A172 (cell line): ENCODE measurements at regions not wholly inside any gene's neighbourhood (a gene's known extent, or its start where the extent isn't known, plus 50 kb on each side); places are given as distances from the start of the nearest gene placed in this dataset.
A peak's percentile ranks its signal among the peaks of the same experiment; 100 is the strongest.

Experiments used
- DNase-seq: peaks from one replicate; pipeline ENCODE4 v3.0.0-alpha.2; 2015; ENCODE audit warnings: low spot score

DNA sequence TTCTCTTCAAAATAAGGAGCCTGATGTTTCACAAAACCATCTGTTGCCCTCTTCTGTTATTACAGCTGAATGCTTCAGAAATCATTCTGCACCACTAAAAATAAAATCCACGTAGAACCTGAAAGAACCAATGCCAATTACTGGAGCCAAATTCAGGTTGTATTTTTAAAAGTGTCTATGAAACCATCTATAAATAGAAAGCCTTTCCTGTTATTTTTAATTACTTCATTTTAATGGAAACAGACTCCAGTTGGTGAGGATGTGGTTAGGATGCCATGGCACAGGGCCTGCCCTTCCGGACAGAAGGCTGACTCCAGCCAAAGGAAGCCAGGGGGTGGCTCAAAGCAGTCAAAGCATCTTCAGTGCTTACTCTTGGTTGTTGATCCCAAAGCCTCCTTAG is 119.8 kb downstream of the TENT4A start:
- peak; percentile 43 for DNase-seq

DNA sequence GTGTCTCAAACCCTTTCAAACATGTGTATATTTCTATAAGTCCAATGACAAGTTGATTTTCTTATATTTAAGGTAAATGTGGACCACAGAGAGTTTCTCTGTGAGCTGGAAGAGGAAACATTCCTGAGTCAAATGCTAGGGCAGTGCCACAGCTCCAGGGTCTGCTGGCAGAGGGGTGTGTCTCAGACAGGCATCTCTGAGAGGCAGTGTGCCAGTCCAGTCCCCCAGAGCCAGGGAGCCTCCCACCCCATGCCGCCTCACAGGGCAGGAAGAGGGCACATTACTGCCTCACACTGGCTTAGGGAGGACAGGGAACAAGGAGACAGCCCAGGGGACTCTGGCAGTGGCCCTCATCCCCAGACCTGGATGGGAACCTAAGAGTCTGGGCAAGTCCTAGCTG is 120.2 kb downstream of the TENT4A start:
- no peak for DNase-seq

DNA sequence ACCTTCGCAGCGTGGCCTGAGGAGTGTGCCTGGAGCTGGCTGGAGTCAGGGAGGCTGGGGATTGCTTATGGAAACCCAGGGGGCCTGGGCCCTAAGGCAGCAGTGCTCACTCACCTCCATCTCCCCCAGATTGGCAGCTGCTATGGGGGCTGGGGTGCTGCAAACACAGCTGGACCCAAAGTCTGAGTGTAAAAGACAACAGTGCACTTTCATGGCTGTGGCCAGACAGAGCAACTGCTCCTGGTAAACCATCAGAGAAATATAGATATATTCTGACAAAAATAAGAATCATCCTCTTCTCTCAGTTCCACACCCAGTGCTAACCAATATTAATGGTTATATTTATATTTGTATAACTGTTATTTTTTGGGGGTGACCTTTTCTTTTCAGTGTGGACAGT is 123.9 kb downstream of the TENT4A start:
- no peak for DNase-seq

DNA sequence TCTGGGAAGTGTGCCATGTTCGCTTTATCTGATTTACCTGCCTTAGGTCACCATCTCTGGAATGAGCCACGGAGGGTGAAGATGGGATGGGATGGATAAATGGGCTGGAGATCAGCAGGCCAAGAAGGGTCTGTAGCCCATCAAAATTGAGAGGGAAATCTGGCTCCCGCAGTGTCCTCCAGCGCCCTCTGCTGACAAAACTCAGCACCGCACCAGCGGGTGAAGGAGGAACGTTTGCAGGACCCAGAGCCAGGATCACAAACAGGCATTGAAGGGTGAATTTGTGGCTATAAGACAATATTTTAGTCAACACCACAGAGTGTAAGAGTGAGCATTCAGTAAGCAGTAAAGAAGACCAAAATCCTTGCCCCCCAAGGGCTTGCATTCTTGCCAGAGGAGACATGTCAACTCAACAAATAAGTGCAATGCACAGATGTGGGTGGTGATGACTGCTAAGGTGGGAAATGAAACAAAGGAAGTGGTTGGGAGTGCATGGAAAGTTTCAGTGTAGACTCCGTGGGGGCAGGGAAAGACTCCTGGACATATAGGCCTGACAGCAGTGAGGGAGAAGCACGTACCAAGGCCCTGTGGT is 124.4 kb downstream of the TENT4A start:
- no peak for DNase-seq

DNA sequence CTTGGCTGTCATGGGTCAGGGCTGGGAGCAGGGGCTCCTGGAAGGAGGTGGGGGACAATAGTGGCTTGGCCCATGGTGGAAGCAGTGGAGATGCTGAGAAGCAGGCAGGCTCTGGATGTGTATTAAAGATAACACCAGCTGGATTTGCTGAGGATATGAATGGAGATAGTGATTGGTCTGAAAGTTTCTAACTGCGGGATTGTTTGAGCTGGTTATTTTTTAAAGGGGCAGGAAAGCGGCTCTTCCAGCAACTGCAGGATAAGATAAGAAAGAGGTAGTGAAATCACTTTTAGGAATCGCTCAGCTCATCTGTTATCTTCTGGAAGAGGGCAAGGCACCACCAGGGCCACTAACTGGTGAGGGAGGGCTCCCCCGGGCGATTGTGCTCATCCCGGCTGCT is 125.5 kb downstream of the TENT4A start:
- no peak for DNase-seq

DNA sequence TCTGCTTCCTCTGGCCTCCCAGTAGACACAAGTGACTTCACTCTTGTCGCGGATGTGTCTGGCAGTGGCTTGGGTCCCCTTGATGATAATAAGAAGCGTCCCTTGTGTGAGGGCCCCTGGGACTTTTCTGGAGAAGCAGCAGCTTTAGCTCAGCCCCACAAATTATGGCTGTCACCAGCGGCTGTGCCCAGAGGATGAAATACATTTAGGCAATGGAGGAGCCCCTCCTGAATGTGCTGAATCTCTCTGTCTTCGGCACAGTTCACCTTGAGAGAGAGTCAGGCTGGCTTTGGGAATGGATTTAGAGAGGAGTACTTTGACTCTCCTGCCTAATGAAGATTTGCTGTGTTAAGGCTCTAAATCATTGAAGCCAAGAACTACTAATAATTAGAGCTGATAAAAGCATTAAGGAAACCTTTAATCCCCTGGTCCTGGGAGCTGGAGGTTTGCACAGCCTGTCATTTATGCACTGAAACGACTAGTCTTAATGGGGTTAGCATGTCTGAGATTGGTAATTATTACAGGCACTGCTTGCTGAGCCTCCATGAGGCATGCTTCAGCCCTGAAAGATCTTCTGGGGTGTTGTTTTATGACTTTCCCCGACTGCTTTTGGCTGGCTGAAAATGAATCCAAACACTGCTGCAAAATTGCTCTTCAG is 127.0 kb downstream of the TENT4A start:
- no peak for DNase-seq

DNA sequence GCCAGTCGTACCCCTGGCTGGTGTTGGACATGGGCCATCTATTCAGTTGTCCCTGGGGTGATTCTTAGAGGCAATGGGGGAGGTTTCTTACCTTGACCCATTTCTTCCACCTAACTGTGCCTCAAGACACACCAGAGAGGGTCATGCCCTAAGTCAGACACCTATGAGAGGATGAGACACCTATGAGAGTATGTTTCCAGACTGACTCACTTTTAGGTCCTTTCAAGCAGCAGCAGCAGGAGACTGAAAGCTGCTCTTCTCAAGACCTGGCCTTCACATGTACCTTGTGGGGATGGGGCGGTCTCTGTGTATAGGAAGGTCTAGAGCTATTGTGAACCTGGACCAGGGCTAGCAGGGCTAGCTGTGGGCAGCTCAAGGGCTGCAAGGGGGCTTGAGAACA is 130.1 kb downstream of the TENT4A start:
- DNase-seq = no peak

DNA sequence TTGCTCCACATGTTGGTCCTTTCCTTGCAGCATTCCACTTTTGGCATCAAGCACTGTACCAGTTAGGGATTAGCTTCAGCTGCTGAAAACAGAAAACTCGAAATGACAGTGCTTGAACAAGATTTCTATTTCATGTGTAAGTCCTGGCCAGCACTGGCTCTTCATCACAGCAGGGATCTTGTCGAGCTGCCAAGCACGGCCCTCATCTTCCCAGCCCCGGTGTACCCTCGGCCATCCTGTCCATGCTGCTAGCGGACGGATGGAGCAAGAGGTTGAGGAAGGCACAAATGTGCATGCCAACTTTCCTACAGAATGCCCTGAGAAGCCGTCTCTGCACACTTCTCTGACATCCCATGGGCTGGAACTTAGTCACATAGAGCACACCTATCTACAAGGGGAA is 130.6 kb downstream of the TENT4A start:
- DNase-seq = no peak

DNA sequence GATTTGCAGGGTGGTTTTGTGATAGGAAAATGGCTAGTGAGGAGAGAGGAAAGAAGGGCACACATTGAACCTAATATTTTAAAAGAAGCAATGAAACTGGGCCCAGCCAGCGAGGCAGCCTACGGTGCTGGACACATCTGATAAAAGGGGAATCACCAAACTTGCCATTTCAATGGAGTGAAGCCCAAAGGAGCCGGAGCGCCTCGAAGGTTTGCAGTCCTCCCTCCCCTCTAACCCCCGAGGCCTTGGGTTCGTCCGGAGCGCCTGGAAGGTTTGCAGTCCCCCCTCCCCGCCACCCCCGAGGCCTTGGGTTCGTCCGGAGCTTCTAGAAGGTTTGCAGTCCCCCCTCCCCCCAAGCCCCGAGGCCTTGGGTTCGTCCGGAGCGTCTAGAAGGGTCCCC is 132.6 kb downstream of the TENT4A start:
- no peak for DNase-seq

DNA sequence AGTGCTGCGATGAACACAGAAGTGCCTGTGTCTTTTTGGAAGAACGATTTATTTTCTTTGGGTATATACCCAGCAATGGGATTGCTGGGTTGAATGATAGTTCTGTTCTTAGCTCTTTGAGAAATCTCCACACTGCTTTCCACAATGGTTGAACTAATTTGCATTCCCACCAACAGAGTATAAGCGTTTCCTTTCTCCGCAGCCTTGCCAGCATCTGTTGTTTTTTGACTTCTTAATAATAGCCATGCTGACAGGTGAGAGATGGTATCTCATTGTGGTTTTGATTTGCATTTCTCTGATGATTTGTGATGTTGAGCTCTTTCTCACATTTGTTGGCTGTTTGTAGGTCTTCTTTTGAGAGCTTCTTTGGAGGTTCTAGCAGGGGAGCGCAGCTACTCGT is 134.6 kb downstream of the TENT4A start:
- DNase-seq = no peak

DNA sequence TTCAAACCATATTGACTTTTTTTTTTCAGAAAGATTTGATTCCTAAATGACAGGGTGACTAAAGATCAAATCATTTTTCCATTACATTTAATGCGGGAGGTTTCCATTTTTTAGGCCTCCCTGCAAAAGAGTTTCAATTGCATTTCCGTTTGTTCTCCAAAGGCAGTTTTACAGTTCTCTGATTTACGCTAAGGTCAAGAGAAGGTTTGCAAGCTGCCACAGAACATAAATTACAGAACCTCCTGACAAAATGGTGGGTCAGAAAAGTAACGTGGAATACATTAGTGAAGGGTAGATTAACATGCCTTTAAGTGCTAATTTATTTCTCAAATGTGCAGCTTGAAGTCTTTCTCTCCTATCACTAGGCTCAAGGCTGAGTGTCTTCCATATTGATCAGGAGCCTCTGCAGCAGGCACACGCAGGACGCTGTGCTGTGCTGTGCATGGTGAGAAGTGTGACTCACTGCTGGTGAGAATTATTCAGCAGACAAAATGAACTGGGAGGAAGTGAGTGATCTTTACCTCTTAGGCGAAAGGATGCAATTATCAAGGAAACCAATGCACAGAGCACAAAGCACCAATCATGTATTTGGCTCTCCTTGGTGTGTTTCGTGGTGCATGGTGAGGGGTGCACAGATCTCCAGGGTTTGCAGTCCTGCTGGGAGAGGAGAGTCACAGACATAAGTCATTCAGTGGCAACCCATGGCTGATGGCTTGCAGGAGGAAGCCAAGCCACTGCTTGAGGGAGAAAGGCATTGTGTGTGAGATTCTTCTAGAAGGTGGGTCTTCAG is 136.3 kb downstream of the TENT4A start:
- DNase-seq = no peak

DNA sequence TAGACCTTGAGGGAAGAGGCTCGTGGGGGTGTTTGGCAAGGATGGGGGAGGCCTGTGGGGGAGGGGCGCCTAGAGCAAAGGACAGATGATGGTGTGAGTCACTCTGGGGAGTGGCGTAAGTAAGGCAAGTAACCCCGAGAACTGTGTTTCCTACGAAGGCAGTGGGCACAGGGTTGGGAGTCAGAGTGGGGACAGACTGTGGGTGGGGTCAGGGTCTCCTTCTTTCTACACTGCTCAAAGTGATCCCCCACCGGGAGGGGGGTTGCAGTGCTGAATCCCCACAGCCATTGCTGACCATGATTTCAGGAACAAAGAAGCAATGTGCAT is 136.8 kb downstream of the TENT4A start:
- no peak for DNase-seq

DNA sequence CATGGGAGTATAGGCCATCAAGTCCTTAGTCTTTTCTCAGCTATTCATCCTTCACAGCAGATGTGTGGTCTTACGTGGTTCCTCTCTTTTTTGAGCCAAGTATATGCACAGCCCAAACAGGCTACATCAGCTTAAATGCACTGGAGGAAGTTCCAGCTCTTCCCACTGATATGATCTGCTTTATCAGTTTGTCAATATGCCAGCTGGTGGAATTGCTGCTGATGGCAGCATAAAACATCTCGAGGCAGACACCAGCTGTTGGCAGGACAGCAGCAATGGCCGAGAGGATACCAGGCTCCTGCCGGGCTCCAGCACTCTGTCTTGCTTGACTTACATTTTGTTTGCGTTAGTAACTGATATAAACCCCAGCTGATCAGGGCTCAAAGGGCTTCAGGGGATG is 143.4 kb downstream of the TENT4A start:
- no peak for DNase-seq

DNA sequence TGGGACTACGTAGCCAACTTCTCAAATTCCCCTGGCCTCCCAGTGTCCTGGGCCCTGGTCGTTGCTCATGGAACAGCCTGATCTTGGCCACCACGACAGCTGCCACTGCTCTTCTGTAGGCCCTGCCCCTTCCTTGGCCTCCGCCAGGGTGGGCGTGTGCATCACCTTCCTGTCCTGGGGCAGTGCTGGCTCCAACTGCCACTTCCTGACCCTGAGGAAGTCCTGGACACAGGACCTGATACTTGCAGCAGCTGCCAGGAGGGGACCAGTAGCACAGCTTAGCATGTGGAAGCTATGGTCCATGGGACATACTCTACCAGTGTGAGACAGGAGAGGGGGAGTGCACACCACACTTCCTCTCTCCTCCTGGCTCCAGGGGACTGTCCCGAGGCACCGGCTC is 145.2 kb downstream of the TENT4A start:
- DNase-seq = no peak

DNA sequence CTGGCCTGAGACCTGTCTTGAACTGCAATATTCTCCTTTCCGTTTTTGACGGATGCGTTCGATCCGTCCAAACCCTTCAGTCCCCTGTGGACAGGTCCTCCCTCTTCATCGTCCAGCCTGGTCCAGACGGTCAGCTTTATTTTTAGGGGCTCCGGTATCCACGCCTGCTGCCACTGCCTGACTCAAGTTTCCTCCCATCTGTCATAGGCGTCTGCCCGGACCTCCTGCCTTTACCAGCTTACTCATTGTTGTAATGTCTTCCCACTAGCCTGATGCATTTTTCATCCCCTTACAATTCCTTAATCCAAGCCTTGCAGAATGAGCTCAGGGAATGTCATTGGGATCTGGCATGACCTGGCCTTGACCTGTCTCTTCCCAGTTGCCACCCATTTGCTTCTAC is 145.8 kb downstream of the TENT4A start:
- no peak for DNase-seq

DNA sequence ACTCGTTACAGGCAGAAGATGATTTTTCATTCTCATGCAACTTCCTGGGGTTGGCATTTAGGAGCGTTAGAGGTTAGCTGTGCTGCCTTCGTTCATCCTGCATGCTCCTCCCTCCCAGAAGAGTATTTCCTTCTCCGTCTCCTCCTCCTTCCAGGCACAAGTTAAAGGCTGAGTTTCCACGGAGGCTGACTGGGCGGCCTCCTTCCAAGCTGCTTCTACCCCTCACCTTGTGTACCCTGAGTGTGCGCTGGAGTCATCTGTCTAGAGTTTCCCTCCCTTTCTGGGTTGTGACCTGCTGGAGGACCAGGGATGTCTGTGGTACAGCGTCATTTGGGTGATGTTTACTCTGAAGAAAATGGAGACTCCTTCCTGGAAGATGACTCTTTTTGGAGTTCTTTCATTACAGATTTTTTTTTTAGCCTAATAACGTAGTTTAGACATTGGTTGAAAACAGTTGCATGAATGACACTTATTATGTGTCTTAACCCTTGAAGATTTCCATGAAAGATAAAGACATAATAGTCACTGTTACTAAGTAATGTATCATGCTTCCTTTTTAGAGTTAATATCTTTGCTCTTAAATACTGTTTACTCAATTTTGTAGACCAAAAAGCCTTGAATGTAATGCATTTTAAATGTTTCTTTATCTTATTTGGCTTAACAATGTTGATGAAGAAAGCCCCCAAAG is 146.9 kb downstream of the TENT4A start:
- no peak for DNase-seq

DNA sequence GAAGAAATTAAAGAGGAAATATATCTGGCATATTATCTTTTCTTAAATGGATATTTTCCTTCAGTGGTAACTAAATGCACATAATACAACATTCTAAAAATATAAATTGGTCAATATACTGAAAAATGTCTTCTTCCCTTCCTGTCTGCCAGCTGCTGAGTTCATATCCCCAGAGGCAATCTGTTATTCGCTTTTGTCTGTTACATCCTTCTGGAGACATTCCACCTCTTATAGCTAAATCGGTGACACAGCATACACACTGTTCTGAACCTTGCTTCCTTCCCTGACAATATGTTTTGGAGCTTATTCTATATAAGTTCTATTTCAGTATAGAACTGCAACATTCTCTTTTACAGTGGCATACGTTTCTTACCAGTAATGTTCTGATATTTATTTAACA is 147.8 kb downstream of the TENT4A start:
- no peak for DNase-seq

DNA sequence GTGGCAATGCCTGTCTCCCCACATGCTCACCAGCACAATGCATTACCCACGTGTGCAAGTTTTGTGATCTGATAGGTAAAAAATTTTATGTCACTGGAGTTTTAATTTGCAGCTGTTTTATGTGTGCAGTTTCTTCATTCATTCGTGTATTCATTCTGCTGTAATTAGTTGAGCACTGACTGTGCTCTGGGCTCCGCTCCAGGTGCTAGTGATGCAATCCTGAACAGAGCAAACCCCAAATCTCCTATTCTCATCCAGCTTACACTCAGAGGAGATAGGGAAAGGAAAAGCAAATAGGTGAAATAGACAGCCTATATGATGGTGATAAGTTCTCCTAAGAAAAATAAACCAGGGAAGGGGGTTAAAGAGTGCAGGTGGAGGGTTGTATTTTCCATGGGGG is 148.4 kb downstream of the TENT4A start:
- no peak for DNase-seq

DNA sequence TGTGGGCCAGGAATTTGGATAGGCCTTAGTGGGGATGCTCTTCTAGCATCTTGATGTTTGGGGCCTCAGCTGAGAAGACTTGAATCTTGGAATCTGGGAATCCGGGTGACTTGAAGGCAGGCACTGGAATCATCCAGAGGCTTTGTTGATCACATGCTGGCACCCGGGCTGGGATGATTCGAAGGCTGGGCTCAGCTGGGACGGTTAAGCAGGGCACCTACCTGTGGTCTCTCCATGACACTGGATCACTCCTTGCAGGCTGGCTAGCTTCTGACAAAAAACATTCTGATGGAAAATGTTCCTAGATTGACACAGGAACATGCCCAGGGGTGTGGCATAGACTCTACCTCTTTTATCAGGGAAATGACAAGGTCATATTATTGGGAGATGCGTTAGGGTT is 149.1 kb downstream of the TENT4A start:
- no peak for DNase-seq

DNA sequence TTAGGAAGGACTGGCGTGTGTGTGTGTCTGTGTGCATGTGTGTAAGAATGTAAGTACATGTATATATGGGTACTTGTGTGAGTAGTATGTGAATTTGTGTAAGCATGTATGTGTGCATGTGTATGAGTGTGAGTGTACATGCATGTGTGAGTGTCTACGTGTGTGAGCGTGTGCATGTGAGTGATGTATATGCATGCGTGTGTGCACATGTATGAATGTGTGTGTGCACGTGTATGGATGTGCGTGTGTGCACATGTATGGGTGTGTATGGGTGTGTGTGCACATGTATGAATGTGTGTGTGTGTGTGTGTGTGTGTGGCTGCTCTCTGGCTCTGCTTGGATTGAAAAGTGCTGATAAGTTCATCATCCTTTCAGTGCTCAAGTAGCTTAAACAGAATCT is 154.5 kb downstream of the TENT4A start:
- DNase-seq = no peak

DNA sequence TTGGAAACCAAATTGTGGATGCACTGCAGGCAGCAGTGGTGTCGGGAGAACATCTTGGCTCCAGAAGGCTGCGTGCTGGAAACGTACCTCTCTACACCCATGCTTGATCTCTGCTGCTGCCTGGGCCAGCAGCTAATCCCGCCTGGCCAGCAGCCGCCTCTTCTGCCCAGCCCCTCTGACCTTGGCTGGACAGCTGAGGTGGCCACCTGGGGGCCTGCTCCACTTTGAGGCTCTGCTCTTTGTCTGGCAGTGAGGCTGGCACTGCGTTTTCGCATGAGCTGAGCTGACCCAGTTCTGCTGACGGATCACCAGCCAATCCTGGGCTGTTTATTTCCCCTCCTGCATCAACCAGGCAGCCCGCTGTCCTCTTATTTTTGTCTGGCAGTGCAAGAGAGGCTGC is 154.9 kb downstream of the TENT4A start:
- DNase-seq = no peak

DNA sequence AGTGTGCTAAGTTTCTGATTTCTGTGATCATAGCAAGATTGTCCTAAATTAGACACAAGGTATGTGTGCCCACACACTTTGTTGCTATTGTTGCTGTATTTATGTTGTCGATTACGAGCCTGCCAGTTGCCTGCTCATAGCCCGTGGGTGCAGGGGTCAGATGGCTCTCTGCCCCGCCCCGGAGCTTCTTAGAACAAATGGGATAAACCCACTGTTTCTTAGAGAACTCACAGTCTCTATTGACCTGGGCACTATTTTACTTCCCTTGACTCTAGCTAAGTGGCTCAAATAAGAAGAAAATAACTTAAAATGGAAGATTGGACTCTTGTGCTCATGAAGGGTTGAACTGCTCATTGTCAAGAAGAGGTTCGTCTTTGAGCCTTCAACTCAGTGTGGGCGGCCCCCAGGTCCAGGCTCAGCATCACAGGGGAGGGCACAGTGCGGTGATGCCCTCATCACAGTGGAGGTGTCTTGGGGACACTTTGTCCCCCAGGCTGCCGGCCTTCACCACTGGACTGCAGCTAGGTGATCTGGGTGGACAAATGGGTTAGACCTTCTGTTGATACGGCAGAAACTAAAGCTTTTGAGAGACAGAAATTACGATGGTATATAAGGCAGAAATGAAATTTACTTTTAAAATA is 155.5 kb downstream of the TENT4A start:
- no peak for DNase-seq
